ENCODE measurements at regions not wholly inside any gene's neighbourhood (a gene's known extent, or its start where the extent isn't known, plus 50 kb on each side); places are given as distances from the start of the nearest gene placed in this dataset.

GRCh38 chr4:22091906-22092305 is 143.3 kb upstream of the KCNIP4 start:
- no peak for TF ChIP-seq EZH2 (IDR thresholded peaks at IDR 0.05; ENCODE audit: low read length, missing control alignments)
- no peaks in the 10 kb centered on the region for H4K20me1 ChIP-seq (ENCODE audit: control insufficient read depth, extremely low read depth, insufficient read depth, low read length)
- no peak overlapping the region for H2AFZ ChIP-seq (ENCODE audit: low read length)
- H3K79me2 ChIP-seq (ENCODE audit: control insufficient read depth, insufficient read depth, low read length) = no peaks in the 10 kb centered on the region
- H3K4me3 ChIP-seq (replicated peaks in 1 of 4; ENCODE audit: control extremely low read depth in 1 of 4, insufficient read depth in 1 of 4, low read depth in 3 of 4, low read length in 4 of 4) = no peak overlapping the region
- no peak for DNase-seq (ENCODE audit: low read depth in 2 of 2)
- H3K36me3 ChIP-seq (ENCODE audit: control insufficient read depth, insufficient read depth, low read length) = no peaks in the 10 kb centered on the region
- H3K4me2 ChIP-seq (ENCODE audit: extremely low read depth, insufficient read depth, low read length) = no peak overlapping the region
- no peaks in the 10 kb centered on the region for H3K4me1 ChIP-seq (ENCODE audit: control insufficient read depth, extremely low read depth, insufficient read depth, low read length)
- no peak overlapping the region for H3K27ac ChIP-seq (ENCODE audit: insufficient read depth, low read length)
- no peaks in the 10 kb centered on the region for H3K27me3 ChIP-seq (ENCODE audit: control insufficient read depth, insufficient read depth, low read length)
- no peaks in the 10 kb centered on the region for H3K9me3 ChIP-seq (ENCODE audit: control insufficient read depth, insufficient read depth, low read depth, low read length)
- H3K9ac ChIP-seq (ENCODE audit: insufficient read depth, low read length) = no peak overlapping the region

GRCh38 chr4:22091352-22091717 is 142.8 kb upstream of the KCNIP4 start:
- H3K27ac ChIP-seq (ENCODE audit: insufficient read depth, low read length) = no peak overlapping the region
- H3K9me3 ChIP-seq (ENCODE audit: control insufficient read depth, insufficient read depth, low read depth, low read length) = no peaks in the 10 kb centered on the region
- no peaks in the 10 kb centered on the region for H3K79me2 ChIP-seq (ENCODE audit: control insufficient read depth, insufficient read depth, low read length)
- no peaks in the 10 kb centered on the region for H3K4me1 ChIP-seq (ENCODE audit: control insufficient read depth, extremely low read depth, insufficient read depth, low read length)
- no peak overlapping the region for H3K9ac ChIP-seq (ENCODE audit: insufficient read depth, low read length)
- H3K36me3 ChIP-seq (ENCODE audit: control insufficient read depth, insufficient read depth, low read length) = no peaks in the 10 kb centered on the region
- no peak overlapping the region for H2AFZ ChIP-seq (ENCODE audit: low read length)
- H3K4me2 ChIP-seq (ENCODE audit: extremely low read depth, insufficient read depth, low read length) = no peak overlapping the region
- H3K27me3 ChIP-seq (ENCODE audit: control insufficient read depth, insufficient read depth, low read length) = no peaks in the 10 kb centered on the region
- no peaks in the 10 kb centered on the region for H4K20me1 ChIP-seq (ENCODE audit: control insufficient read depth, extremely low read depth, insufficient read depth, low read length)
- DNase-seq (ENCODE audit: low read depth in 2 of 2) = no peak
- TF ChIP-seq EZH2 (IDR thresholded peaks at IDR 0.05; ENCODE audit: low read length, missing control alignments) = no peak
- TF ChIP-seq CTCF (conservative IDR thresholded peaks at IDR 0.05 in 1 of 2, IDR thresholded peaks at IDR 0.05 in 1 of 2; ENCODE audit: low read depth in 1 of 2, low read length in 2 of 2) = no peak
- no peak overlapping the region for H3K4me3 ChIP-seq (replicated peaks in 1 of 4; ENCODE audit: control extremely low read depth in 1 of 4, insufficient read depth in 1 of 4, low read depth in 3 of 4, low read length in 4 of 4)

- Histone ChIP-seq H3K9ac (ENCODE audit: insufficient read depth, low read length) (no peak overlapping the region), H3K27ac (ENCODE audit: insufficient read depth, low read length) (no peak overlapping the region), H3K79me2 (ENCODE audit: control insufficient read depth, insufficient read depth, low read length) (no peaks in the 10 kb centered on the region), H3K4me2 (ENCODE audit: extremely low read depth, insufficient read depth, low read length) (no peak overlapping the region), H3K9me3 (ENCODE audit: control insufficient read depth, insufficient read depth, low read depth, low read length) (no peaks in the 10 kb centered on the region), H3K4me1 (ENCODE audit: control insufficient read depth, extremely low read depth, insufficient read depth, low read length) (no peaks in the 10 kb centered on the region), H4K20me1 (ENCODE audit: control insufficient read depth, extremely low read depth, insufficient read depth, low read length) (no peaks in the 10 kb centered on the region), H2AFZ (ENCODE audit: low read length) (no peak overlapping the region), H3K4me3 (replicated peaks in 1 of 4; ENCODE audit: control extremely low read depth in 1 of 4, insufficient read depth in 1 of 4, low read depth in 3 of 4, low read length in 4 of 4) (no peak overlapping the region), H3K36me3 (ENCODE audit: control insufficient read depth, insufficient read depth, low read length) (no peaks in the 10 kb centered on the region), H3K27me3 (ENCODE audit: control insufficient read depth, insufficient read depth, low read length) (no peaks in the 10 kb centered on the region)
- peak; percentile 37 to 50 for DNase-seq (ENCODE audit: low read depth in 2 of 2)
- TF ChIP-seq CTCF (conservative IDR thresholded peaks at IDR 0.05 in 1 of 2, IDR thresholded peaks at IDR 0.05 in 1 of 2; ENCODE audit: low read depth in 1 of 2, low read length in 2 of 2) = no peak
- no peak for TF ChIP-seq EZH2 (IDR thresholded peaks at IDR 0.05; ENCODE audit: low read length, missing control alignments)
These were observed 142.2 kb upstream of the KCNIP4 start for GRCh38 chr4:22090661-22091351.

Data from fibroblast of lung (primary cell).